SK-N-SH (cell line): ENCODE measurements at regions not wholly inside any gene's neighbourhood (a gene's known extent, or its start where the extent isn't known, plus 50 kb on each side); places are given as distances from the start of the nearest gene placed in this dataset.

Experiments used
- CTCF ChIA-PET: fragments of 300-600, 350-600 bp; formaldehyde crosslinking; extraction: SDS; loops from one replicate; lab custom pipeline; 2021; lab: Yijun Ruan, JAX
- POLR2A ChIA-PET: fragments of 350-600 bp; sonication (Branson Sonifier 250); formaldehyde crosslinking; extraction: SDS; loops from one replicate; lab custom pipeline; 2020; ENCODE audit warnings: antibody characterized with exemption, inconsistent platforms; lab: Yijun Ruan, JAX
- DNase-seq: peaks from one replicate; pipeline ENCODE4 v3.0.0; 2012
- H2AFZ ChIP-seq: fragments of 200-600 bp; sonication (generic); 2 replicates; pipeline ENCODE4 v1.8.1; 2016; ENCODE audit warnings: antibody characterized with exemption, mild to moderate bottlenecking, low read depth
- H3F3A ChIP-seq: fragments of 200-600 bp; sonication (generic); replicated peaks from 2 replicates; pipeline ENCODE3; 2016; ENCODE audit warnings: antibody characterized with exemption, mild to moderate bottlenecking; ENCODE audit not compliant: insufficient read depth
- H3K27ac ChIP-seq, 2 experiments: fragments of 200-500 bp in 1 of 2; fragments of 200-600 bp in 1 of 2; sonication (Bioruptor generic) in 1 of 2; sonication (generic), shearing (Covaris generic) in 1 of 2; 2 replicates each; pipeline versions ENCODE4 v1.5.1 to v1.6.1; 2014 to 2016; ENCODE audit warnings: low read depth in 2 of 2, inconsistent platforms in 1 of 2, low read length in 1 of 2, mild to moderate bottlenecking in 1 of 2, mixed read lengths in 1 of 2
- H3K27me3 ChIP-seq: fragments of 200-600 bp; sonication (generic), shearing (Covaris generic); 2 replicates; pipeline ENCODE4 v1.6.1; 2016; ENCODE audit warnings: mixed run types; ENCODE audit not compliant: insufficient read depth
- H3K36me3 ChIP-seq, 2 experiments: fragments of 200-500 bp in 1 of 2; fragments of 200-600 bp in 1 of 2; sonication (Bioruptor generic) in 1 of 2; sonication (generic) in 1 of 2; replicated peaks in 1 of 2; 2 replicates each; pipeline versions ENCODE3 to v1.5.1; 2014 to 2016; ENCODE audit warnings: low read length in 1 of 2, mild to moderate bottlenecking in 1 of 2; ENCODE audit not compliant: insufficient read depth in 2 of 2, control insufficient read depth in 1 of 2
- H3K4me1 ChIP-seq, 2 experiments: fragments of 200-500 bp in 1 of 2; fragments of 200-600 bp in 1 of 2; sonication (Bioruptor generic) in 1 of 2; sonication (generic), shearing (Covaris generic) in 1 of 2; 2 replicates each; pipeline versions ENCODE4 v1.5.1 to v1.6.1; 2014 to 2016; ENCODE audit warnings: low read depth in 1 of 2, low read length in 1 of 2, mixed run types in 1 of 2; ENCODE audit not compliant: insufficient read depth in 2 of 2, control insufficient read depth in 1 of 2
- H3K4me2 ChIP-seq: fragments of 200-600 bp; sonication (generic), shearing (Covaris generic); 2 replicates; pipeline ENCODE4 v1.6.1; 2017; ENCODE audit warnings: mixed run types
- H3K4me3 ChIP-seq, 2 experiments: fragments of 200-500 bp in 1 of 2; fragments of 200-600 bp in 1 of 2; sonication (Bioruptor generic) in 1 of 2; sonication (generic), shearing (Covaris generic) in 1 of 2; 2 replicates each; pipeline versions ENCODE4 v1.5.1 to v1.8.1; 2014 to 2016; ENCODE audit warnings: low read depth in 2 of 2, inconsistent platforms in 1 of 2, low read length in 1 of 2, mild to moderate bottlenecking in 1 of 2, mixed read lengths in 1 of 2, moderate library complexity in 1 of 2
- H3K79me2 ChIP-seq: fragments of 200-600 bp; sonication (generic); 2 replicates; pipeline ENCODE4 v1.8.1; 2017; ENCODE audit warnings: mild to moderate bottlenecking; ENCODE audit not compliant: insufficient read depth
- H3K9ac ChIP-seq: fragments of 200-600 bp; sonication (generic); 2 replicates; pipeline ENCODE4 v1.6.1; 2017; ENCODE audit warnings: mixed run types
- H3K9me2 ChIP-seq: fragments of 200-600 bp; sonication (generic); 2 replicates; pipeline ENCODE4 v1.6.1; 2017; ENCODE audit warnings: mixed run types
- H3K9me3 ChIP-seq: fragments of 200-600 bp; sonication (generic); 2 replicates; pipeline ENCODE4 v1.6.1; 2017; ENCODE audit warnings: mixed run types, mild to moderate bottlenecking, moderate library complexity
- H4K20me1 ChIP-seq: fragments of 200-600 bp; sonication (generic); 2 replicates; pipeline ENCODE4 v1.6.1; 2017; ENCODE audit warnings: mild to moderate bottlenecking, mixed run types; ENCODE audit not compliant: insufficient read depth
- GABPA ChIP-seq: IDR thresholded peaks from 2 replicates; pipeline ENCODE4 v1.4.0; 2012; ENCODE audit warnings: low read depth, mild to moderate bottlenecking
- GATA2 ChIP-seq: sonication (generic); formaldehyde crosslinking; IDR thresholded peaks from 2 replicates; pipeline ENCODE4 v1.5.0; 2020; ENCODE audit warnings: mild to moderate bottlenecking, missing genetic modification reagents
- NFIC ChIP-seq: IDR thresholded peaks from 2 replicates; pipeline ENCODE4 v1.4.0; 2012; ENCODE audit warnings: borderline replicate concordance
- RAD21 ChIP-seq: IDR thresholded peaks from 2 replicates; pipeline ENCODE4 v1.6.1; 2012; ENCODE audit warnings: mild to moderate bottlenecking, low read length
- TAF1 ChIP-seq: IDR thresholded peaks from 2 replicates; pipeline ENCODE4 v1.6.1; 2012; ENCODE audit warnings: low read depth, mild to moderate bottlenecking, low read length, moderate library complexity, borderline replicate concordance
- TEAD4 ChIP-seq: IDR thresholded peaks from 2 replicates; pipeline ENCODE4 v1.4.0; 2012; ENCODE audit warnings: mild to moderate bottlenecking, borderline replicate concordance; ENCODE audit not compliant: insufficient read depth
- WGBS: methylation state at CpG from one replicate; pipeline ENCODE4 v1.1.6; 2017; ENCODE audit warnings: low lambda C conversion rate; 5-methylcytosine and 5-hydroxymethylcytosine counted together
- TF ChIP-seq, protein P1 (sequence below): fragments of 150-350 bp; IDR thresholded peaks from 2 replicates; pipeline ENCODE4 v1.6.1; 2017; ENCODE audit warnings: antibody characterized with exemption, low read length, low read depth, borderline replicate concordance
- TF ChIP-seq, protein P2 (sequence below): fragments of 150-350 bp; IDR thresholded peaks from 2 replicates; pipeline ENCODE4 v1.6.1; 2016; ENCODE audit warnings: mild to moderate bottlenecking, low read depth, low read length
- TF ChIP-seq, protein P3 (sequence below): fragments of 200-600 bp; sonication (generic); IDR thresholded peaks from 2 replicates; pipeline ENCODE4 v1.6.1; 2017; ENCODE audit warnings: antibody characterized with exemption, mild to moderate bottlenecking, moderate library complexity

DNA sequence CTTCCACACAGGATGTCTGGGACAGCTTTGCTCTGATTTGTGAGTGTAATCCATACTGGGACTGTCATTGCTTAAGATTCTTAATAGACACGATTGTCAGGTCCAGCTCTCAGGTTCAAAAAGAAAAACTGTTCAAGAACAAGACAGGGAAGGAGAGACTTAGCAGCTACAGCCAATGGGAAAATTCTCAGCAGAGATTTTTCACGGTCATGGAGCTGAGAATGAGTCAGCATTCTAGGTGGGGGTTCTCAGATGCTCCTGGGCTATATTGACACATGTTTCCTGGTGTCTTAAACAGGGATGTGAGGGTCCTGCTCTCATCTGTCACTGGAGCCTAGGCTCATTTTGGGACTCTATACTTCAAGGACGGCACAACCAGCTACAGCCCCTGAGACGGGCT is 318.3 kb downstream of the RRAGC start:
- Histone ChIP-seq H2AFZ (no peak overlapping the region), H3K27me3 (no peaks in the 10 kb centered on the region; the same call in 1 of the 2 replicates), H3K4me1 (no peaks in the 10 kb centered on the region), H3K4me3 (no peak overlapping the region), H3K27ac (no peak overlapping the region), H3K79me2 (no peaks in the 10 kb centered on the region), H3F3A (no peaks in the 10 kb centered on the region), H3K9me2 (no peaks in the 10 kb centered on the region), H4K20me1 (no peaks in the 10 kb centered on the region), H3K9ac (no peak overlapping the region), H3K4me2 (no peak overlapping the region), H3K9me3 (no peaks in the 10 kb centered on the region), H3K36me3 (no peaks in the 10 kb centered on the region)
- WGBS, result 27% methylated on average over 4 of the region's 4 CpGs
- POLR2A ChIA-PET, result no interaction called here
- TF ChIP-seq GATA2 (CRISPR knock-in tag) (no peak), TAF1 (no peak)
- TF ChIP-seq, protein P1, sequence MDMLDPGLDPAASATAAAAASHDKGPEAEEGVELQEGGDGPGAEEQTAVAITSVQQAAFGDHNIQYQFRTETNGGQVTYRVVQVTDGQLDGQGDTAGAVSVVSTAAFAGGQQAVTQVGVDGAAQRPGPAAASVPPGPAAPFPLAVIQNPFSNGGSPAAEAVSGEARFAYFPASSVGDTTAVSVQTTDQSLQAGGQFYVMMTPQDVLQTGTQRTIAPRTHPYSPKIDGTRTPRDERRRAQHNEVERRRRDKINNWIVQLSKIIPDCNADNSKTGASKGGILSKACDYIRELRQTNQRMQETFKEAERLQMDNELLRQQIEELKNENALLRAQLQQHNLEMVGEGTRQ, result no peak
- CTCF ChIA-PET, result interaction anchor here (1.1 kb wide), 1 partner anchor 8 kb away, joined by 3 read pairs; no protein-coding TSS in a partner anchor
- no peak for DNase-seq

DNA sequence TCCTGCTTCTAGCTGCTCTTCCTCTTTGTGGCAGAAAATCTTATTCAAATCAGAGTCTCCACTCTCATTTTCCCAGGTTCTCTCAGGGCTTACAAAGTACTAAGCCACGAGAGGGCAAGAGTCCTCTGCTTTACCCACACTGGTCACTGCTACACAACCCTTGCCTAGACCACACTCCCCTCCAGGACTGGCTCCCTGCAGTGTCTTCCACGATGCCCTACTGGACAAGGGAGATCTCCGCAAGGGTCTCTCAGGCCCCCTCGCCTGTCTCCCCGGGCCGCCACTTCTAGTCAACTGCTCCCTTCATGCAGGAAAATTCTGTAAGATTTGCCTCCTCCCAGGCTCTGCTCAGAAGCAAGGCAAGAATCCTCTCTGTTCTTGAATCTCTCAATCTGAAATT is 319.6 kb downstream of the RRAGC start:
- H3K9me3 ChIP-seq, result no peaks in the 10 kb centered on the region
- 25% methylated on average over 6 of the region's 6 CpGs for WGBS
- H3K4me1 ChIP-seq, result no peaks in the 10 kb centered on the region
- no peaks in the 10 kb centered on the region for H4K20me1 ChIP-seq
- H3K27ac ChIP-seq, result no peak overlapping the region
- TF ChIP-seq TEAD4, result no peak
- TF ChIP-seq, protein P1, result no peak
- no peak for TF ChIP-seq TAF1
- TF ChIP-seq, protein P2, sequence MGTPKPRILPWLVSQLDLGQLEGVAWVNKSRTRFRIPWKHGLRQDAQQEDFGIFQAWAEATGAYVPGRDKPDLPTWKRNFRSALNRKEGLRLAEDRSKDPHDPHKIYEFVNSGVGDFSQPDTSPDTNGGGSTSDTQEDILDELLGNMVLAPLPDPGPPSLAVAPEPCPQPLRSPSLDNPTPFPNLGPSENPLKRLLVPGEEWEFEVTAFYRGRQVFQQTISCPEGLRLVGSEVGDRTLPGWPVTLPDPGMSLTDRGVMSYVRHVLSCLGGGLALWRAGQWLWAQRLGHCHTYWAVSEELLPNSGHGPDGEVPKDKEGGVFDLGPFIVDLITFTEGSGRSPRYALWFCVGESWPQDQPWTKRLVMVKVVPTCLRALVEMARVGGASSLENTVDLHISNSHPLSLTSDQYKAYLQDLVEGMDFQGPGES, result no peak
- TF ChIP-seq, protein P3, sequence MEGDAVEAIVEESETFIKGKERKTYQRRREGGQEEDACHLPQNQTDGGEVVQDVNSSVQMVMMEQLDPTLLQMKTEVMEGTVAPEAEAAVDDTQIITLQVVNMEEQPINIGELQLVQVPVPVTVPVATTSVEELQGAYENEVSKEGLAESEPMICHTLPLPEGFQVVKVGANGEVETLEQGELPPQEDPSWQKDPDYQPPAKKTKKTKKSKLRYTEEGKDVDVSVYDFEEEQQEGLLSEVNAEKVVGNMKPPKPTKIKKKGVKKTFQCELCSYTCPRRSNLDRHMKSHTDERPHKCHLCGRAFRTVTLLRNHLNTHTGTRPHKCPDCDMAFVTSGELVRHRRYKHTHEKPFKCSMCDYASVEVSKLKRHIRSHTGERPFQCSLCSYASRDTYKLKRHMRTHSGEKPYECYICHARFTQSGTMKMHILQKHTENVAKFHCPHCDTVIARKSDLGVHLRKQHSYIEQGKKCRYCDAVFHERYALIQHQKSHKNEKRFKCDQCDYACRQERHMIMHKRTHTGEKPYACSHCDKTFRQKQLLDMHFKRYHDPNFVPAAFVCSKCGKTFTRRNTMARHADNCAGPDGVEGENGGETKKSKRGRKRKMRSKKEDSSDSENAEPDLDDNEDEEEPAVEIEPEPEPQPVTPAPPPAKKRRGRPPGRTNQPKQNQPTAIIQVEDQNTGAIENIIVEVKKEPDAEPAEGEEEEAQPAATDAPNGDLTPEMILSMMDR, result no peak
- TF ChIP-seq NFIC, result no peak
- TF ChIP-seq GABPA, result no peak
- TF ChIP-seq RAD21, result no peak
- H2AFZ ChIP-seq, result no peak overlapping the region
- H3F3A ChIP-seq, result no peaks in the 10 kb centered on the region
- CTCF ChIA-PET, result no interaction called here
- no peak overlapping the region for H3K4me3 ChIP-seq
- no peaks in the 10 kb centered on the region for H3K27me3 ChIP-seq
- H3K9ac ChIP-seq, result no peak overlapping the region
- POLR2A ChIA-PET, result no interaction called here
- no peak for DNase-seq
- H3K36me3 ChIP-seq, result no peaks in the 10 kb centered on the region
- no peaks in the 10 kb centered on the region for H3K9me2 ChIP-seq
- no peaks in the 10 kb centered on the region for H3K79me2 ChIP-seq
- no peak overlapping the region for H3K4me2 ChIP-seq
